Ramos (cell line): ENCODE measurements at regions not wholly inside any gene's neighbourhood (a gene's known extent, or its start where the extent isn't known, plus 50 kb on each side); places are given as distances from the start of the nearest gene placed in this dataset.

ENCODE experiments used
- in situ Hi-C: fragments of 300-500 bp; cut with MboI; formaldehyde crosslinking; loops from one replicate; pipeline ENCODE4 v1.14.3; 2022; ENCODE audit warnings: low sequenced_read_pairs; ENCODE audit not compliant: unreplicated experiment

GRCh38 chr12:107484941-107485340, 200.7 kb upstream of the PWP1 start:
- in situ Hi-C loops, result no loop called here

DNA sequence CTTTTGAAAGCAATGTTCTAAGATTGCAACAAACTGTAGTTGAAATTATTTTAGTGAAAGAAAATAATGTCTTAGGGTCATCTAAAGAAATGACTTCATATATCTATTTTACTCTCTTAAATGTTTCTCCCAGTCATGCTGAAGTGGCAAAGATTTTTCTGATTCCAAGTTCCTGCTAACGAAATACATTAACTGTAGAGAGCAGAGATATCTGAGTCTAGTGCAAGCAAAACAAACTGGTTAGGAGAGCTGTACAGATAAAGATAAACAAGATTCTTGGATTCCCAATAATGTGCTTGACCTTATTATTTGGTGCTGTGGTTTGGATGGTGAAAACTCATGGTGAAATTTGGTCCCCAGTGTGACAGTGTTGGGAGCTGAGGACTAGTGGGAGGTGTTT, 199.9 kb upstream of the PWP1 start:
- in situ Hi-C loops, result no loop called here

DNA sequence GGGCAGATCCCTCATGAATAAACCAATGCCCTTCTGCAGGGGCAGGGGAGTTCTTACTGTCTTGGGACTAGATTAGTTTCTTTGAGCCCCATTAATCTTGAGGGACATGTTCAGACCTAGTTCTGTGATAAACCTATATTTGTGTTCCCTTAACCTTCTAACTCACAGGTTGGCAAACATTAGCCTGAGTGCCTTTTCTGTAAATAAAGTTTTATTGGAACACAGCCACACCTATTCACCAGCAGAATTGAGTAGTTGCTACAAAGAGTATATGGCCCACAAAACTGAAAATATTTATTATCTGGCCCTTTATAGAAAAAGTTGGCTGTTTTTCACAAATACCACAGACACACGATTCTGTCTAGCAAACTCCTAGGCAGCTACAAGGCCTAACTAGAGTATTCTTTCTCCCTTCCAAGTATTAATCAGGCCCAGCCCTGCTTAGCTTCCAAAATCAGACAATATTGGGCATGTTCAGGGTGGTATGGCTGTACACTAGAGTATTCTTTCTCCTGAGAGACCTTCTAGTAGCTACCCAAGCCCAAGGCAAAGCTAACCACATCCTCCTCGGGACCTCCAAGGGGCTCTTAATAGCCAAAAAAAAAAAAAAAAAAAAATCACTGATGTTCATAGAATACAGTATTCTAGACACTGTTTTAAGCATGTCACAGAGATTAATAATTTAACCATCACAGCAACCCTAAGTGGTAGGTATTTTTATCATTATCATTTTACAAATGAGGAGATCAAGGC, 199.3 kb upstream of the PWP1 start:
- in situ Hi-C loops, result no loop called here

GRCh38 chr12:107487011-107487680, 198.5 kb upstream of the PWP1 start:
- in situ Hi-C loops, result no loop called here

GRCh38 chr12:107488666-107489065, 196.9 kb upstream of the PWP1 start:
- in situ Hi-C loops, result no loop called here

GRCh38 chr12:107490010-107490409, 195.6 kb upstream of the PWP1 start:
- in situ Hi-C loops, result no loop called here

- in situ Hi-C loops, result no loop called here
These were observed 193.7 kb upstream of the PWP1 start for GRCh38 chr12:107491856-107492255.

GRCh38 chr12:107492393-107493134, 193.0 kb upstream of the PWP1 start:
- in situ Hi-C loops, result no loop called here

DNA sequence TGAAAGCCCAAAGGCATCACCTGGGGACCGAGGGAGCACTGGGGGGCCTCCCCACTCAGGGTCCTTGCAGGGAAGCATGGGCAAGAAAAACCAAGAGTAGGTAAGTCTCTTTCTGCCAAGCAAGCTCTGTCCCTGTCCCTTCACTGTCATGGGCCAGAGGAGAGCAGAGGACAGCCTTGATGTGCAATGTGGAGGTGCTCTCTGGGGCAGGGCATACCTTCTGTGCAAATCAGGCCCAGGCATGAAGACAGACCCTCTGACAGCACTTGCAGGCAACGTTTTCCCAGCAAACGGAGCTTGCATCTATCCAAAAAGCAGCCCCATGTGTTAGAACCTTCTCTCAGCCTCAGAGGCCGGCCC, 192.5 kb upstream of the PWP1 start:
- in situ Hi-C loops, result no loop called here

- in situ Hi-C loops, result no loop called here
These were observed 191.9 kb upstream of the PWP1 start for GRCh38 chr12:107493666-107494065.

DNA sequence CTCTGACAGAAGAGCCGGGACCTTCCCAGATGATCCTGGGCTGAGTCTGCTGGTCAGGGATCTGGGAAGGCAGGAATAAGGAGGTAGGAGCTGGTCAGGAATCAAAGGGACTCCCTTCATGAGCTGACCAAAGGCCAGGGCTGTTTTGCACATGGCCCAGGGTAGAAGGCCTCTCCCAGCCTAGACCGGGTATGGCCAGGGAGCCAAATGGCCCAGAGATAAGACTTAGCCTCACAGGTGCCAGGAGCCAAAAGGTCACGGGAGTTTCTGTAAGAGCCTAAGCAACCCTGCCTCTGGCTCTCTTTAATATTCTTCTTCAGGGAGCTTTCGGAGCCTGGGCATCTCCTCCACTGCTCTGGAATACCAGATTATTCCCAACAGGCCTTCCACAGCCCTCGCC, 191.3 kb upstream of the PWP1 start:
- in situ Hi-C loops, result no loop called here

DNA sequence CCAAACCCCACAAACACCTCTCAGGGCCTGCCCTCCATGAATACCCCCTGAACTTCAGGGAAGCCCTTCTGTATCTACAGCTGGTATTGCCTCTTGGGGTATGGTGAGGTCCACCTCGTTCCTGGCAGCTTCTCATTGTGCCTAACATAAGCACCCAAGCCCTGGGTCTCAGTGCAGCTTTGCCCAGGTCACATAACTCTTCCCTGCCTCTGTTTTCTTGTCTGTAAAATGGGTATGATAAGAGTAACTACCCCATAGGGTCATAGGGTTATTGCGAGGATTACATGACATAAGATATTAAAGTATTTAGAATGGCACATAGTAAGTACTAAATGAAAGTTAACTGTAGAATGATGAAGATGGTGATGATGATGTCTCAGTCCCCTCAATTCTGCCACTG, 190.0 kb upstream of the PWP1 start:
- in situ Hi-C loops, result no loop called here

GRCh38 chr12:107497231-107497630, 188.4 kb upstream of the PWP1 start:
- in situ Hi-C loops, result no loop called here

DNA sequence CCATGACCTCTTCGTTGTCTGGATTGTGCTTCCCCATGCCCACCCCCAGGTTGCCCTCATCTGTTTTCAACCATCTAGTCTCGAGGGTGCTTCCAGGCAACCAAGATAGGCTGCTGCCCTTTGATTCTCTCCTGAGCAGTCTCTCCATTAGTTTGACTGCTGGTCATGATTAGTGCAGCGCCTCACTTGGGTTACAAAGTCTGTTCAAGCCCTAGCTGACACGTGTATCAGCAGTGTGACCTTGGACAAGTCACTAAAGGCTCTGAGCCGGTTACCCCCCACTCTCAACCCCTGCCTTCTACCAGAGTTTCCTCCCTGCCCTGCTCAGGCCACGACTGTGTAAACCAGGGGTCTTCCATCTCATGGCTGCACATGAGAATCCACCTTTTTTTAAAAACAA, 185.3 kb upstream of the PWP1 start:
- in situ Hi-C loops, result no loop called here

DNA sequence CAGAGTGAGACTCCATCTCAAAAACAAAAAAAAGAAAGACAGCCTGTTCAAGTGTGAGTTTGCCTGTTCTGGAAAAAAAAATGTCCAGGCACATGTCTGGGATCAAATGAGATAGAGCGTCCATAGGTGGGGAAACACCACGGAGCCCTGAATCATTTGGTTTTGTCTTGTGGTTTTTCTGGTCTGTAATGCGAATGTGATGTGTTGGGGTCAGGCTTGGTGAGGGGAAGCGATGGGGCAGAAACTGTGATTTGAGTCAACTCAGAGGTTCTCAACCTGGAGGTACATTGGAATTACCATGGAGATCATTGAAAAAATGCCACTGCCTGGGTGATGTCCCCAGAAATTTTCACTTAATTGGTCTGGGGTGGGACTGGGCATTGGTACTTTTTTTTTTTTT, 183.9 kb upstream of the PWP1 start:
- in situ Hi-C loops, result no loop called here

- in situ Hi-C loops, result no loop called here
These were observed 182.3 kb upstream of the PWP1 start for GRCh38 chr12:107503129-107503855.

DNA sequence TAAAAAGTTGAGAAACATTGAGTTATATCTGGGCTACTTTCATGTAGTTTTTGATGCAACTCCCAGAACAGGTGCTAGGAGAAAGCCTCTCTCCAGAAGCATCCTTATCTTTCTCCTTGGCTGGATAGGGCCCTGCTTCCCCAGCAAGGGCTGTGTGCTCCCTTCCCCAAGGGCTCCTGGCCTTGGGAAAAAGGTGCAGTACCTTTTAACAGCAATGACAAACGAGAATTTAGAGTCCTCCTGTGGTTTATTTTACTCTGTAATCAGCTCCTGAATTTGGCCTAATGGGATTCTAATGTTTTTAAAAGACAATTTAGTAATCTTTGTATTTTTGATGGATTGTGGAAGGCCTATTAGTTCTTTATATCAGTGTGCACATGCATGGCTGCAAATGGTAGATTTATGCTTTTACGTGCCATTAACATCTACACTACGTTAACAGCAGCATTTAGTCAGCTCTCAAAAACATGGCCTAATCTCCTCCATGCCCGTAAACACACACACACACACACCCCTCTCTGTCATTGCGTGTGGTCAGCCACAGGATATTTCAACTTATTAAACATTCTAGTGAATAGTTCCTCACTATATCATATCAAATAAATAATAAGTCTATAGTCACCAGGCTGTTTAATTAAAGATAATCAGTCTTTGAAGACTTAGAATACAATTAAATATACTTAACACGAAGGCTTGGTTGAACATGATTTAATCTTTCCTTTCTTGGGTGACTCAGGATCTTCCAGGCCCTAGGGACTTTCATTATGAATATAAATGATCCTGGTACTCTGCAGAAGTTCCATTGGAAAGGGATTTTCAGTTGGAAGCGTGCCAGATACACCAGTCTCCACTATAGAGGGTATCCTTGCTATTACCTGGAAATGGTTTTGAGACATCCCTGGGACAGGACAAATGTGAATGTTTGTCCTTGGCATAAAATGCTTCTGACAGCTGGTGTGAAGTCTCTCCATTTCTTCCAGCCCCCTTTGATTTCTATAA, 181.4 kb upstream of the PWP1 start:
- in situ Hi-C loops, result no loop called here

- in situ Hi-C loops, result no loop called here
These were observed 176.2 kb upstream of the PWP1 start for GRCh38 chr12:107509421-107509820.

- in situ Hi-C loops, result no loop called here
These were observed 175.4 kb upstream of the PWP1 start for GRCh38 chr12:107510211-107510610.

- in situ Hi-C loops, result no loop called here
These were observed 174.3 kb upstream of the PWP1 start for GRCh38 chr12:107511292-107511691.
